GM23248 (cell line): ENCODE measurements at regions not wholly inside any gene's neighbourhood (a gene's known extent, or its start where the extent isn't known, plus 50 kb on each side); places are given as distances from the start of the nearest gene placed in this dataset.

ENCODE experiments used
- DNase-seq: peaks from one replicate; pipeline ENCODE4 v3.0.0-alpha.2; 2015
- H2AFZ ChIP-seq: fragments of 200-600 bp; sonication (generic); 2 replicates; pipeline ENCODE4 v1.6.1; 2016; ENCODE audit warnings: antibody characterized with exemption
- H3F3A ChIP-seq: fragments of 200-600 bp; sonication (generic); 2 replicates; pipeline ENCODE4 v1.6.1; 2016; ENCODE audit warnings: mild to moderate bottlenecking, antibody characterized with exemption, mixed run types; ENCODE audit not compliant: insufficient read depth
- H3K27ac ChIP-seq: fragments of 200-600 bp; sonication (generic); 2 replicates; pipeline ENCODE4 v1.5.1; 2016; ENCODE audit warnings: mild to moderate bottlenecking
- H3K27me3 ChIP-seq: fragments of 200-600 bp; sonication (generic); replicated peaks from 2 replicates; pipeline ENCODE4 v1.6.1; 2016; ENCODE audit warnings: mild to moderate bottlenecking; ENCODE audit not compliant: insufficient read depth
- H3K36me3 ChIP-seq: fragments of 200-600 bp; sonication (generic); 2 replicates; pipeline ENCODE4 v1.6.1; 2016; ENCODE audit warnings: low read depth, mild to moderate bottlenecking
- H3K4me1 ChIP-seq: fragments of 200-600 bp; sonication (generic); 2 replicates; pipeline ENCODE4 v1.6.1; 2016; ENCODE audit warnings: mild to moderate bottlenecking; ENCODE audit not compliant: insufficient read depth
- H3K4me2 ChIP-seq: fragments of 200-600 bp; sonication (generic); one replicate; pipeline ENCODE4 v1.6.1; 2016; ENCODE audit warnings: mild to moderate bottlenecking; ENCODE audit not compliant: unreplicated experiment
- H3K4me3 ChIP-seq: fragments of 200-600 bp; sonication (generic); 2 replicates; pipeline ENCODE4 v1.5.1; 2016; ENCODE audit warnings: mild to moderate bottlenecking
- H3K79me2 ChIP-seq: fragments of 200-600 bp; sonication (generic); 2 replicates; pipeline ENCODE4 v1.6.1; 2016; ENCODE audit warnings: mild to moderate bottlenecking; ENCODE audit not compliant: insufficient read depth
- H3K9ac ChIP-seq: fragments of 200-600 bp; sonication (generic); 2 replicates; pipeline ENCODE4 v1.6.1; 2016; ENCODE audit warnings: mild to moderate bottlenecking
- H3K9me2 ChIP-seq: fragments of 200-600 bp; sonication (generic); 2 replicates; pipeline ENCODE4 v1.6.1; 2016; ENCODE audit warnings: mixed run types, mild to moderate bottlenecking, moderate library complexity; ENCODE audit not compliant: insufficient read depth
- H3K9me3 ChIP-seq: fragments of 200-600 bp; sonication (generic); one replicate; pipeline ENCODE4 v1.6.1; 2017; ENCODE audit warnings: low read depth
- H4K20me1 ChIP-seq: fragments of 200-600 bp; sonication (generic); 2 replicates; pipeline ENCODE4 v1.6.0; 2016; ENCODE audit not compliant: insufficient read depth
- EZH2 ChIP-seq: fragments of 200-600 bp; sonication (generic); IDR thresholded peaks from 2 replicates; pipeline ENCODE4 v1.6.1; 2018; ENCODE audit warnings: antibody characterized with exemption, mild to moderate bottlenecking; ENCODE audit not compliant: insufficient read depth, poor library complexity, severe bottlenecking
- EZH2phosphoT487 ChIP-seq: fragments of 200-600 bp; sonication (generic); IDR thresholded peaks from 2 replicates; pipeline ENCODE4 v1.6.1; 2018; ENCODE audit warnings: antibody characterized with exemption, moderate library complexity, mild to moderate bottlenecking, low read depth; ENCODE audit not compliant: insufficient read depth
- WGBS, 2 experiments: methylation state at CpG; one replicate each; pipeline ENCODE4 v1.1.6; 2015 to 2017; ENCODE audit warnings: low lambda C conversion rate in 2 of 2, low coverage in 1 of 2; ENCODE audit errors: missing lambda C conversion rate in 2 of 2; 5-methylcytosine and 5-hydroxymethylcytosine counted together
- in situ Hi-C: fragments of 300-500 bp; cut with MboI; formaldehyde crosslinking; loops from 2 replicates; pipeline ENCODE4 v1.15.0; 2020

GRCh38 chr16:8167436-8167835, 422.9 kb downstream of the TMEM114 start:
- H3K4me2 ChIP-seq: no peak overlapping the region
- H3K27ac ChIP-seq: no peak overlapping the region
- TF ChIP-seq EZH2 (no peak), EZH2phosphoT487 (no peak)
- no peaks in the 10 kb centered on the region for H3K4me1 ChIP-seq
- no peak overlapping the region for H3K4me3 ChIP-seq
- no peaks in the 10 kb centered on the region for H4K20me1 ChIP-seq
- H2AFZ ChIP-seq: no peak overlapping the region
- H3K27me3 ChIP-seq: no peaks in the 10 kb centered on the region
- H3F3A ChIP-seq: no peaks in the 10 kb centered on the region
- H3K9ac ChIP-seq: no peak overlapping the region
- in situ Hi-C loops: no loop called here
- H3K36me3 ChIP-seq: no peaks in the 10 kb centered on the region
- H3K9me3 ChIP-seq: no peaks in the 10 kb centered on the region
- WGBS, 2 experiments: 28 to 40% methylated on average over 5 of the region's 5 CpGs
- H3K9me2 ChIP-seq: no peaks in the 10 kb centered on the region
- H3K79me2 ChIP-seq: no peaks in the 10 kb centered on the region
- no peak for DNase-seq

GRCh38 chr16:8158051-8158450, 432.3 kb downstream of the TMEM114 start:
- in situ Hi-C loops: no loop called here
- TF ChIP-seq EZH2phosphoT487 (no peak), EZH2 (no peak)

DNA sequence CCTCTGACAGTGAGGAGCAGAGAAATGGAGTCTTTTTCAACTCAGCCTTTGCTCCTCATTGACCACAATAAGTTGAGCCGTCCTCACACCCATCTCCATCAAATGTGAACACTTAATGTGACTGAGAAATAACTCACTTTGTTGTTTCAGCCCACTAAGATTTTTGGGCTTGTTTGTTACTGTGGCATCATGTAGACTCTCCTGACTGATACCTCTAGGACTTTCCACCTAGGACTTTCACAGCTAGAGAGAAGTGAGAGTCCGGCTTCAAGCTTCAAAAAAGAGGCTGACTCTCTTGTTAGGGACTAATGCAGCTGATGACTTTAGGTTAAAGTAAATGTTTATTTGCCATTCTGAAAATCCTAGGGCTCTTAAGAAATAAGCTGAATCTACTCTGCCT, 435.0 kb downstream of the TMEM114 start:
- Histone ChIP-seq H3K27ac (no peak overlapping the region), H3K9me2 (no peaks in the 10 kb centered on the region), H3K27me3 (no peaks in the 10 kb centered on the region), H3K4me1 (no peaks in the 10 kb centered on the region), H3K4me2 (no peak overlapping the region), H3K79me2 (no peaks in the 10 kb centered on the region), H3K36me3 (no peaks in the 10 kb centered on the region), H3K4me3 (no peak overlapping the region), H3K9me3 (no peaks in the 10 kb centered on the region), H4K20me1 (no peaks in the 10 kb centered on the region), H2AFZ (no peak overlapping the region), H3K9ac (no peak overlapping the region), H3F3A (no peaks in the 10 kb centered on the region)
- no peak for TF ChIP-seq EZH2phosphoT487
- no peak for TF ChIP-seq EZH2
- in situ Hi-C loops: no loop called here
- 3 to 9% methylated on average over 2 of the region's 2 CpGs for WGBS, 2 experiments
- no peak for DNase-seq

More at GRCh38 chr16:8158051-8158450, 432.3 kb downstream of the TMEM114 start:
- Histone ChIP-seq H3K9ac (no peak overlapping the region), H3K36me3 (no peaks in the 10 kb centered on the region), H3K4me2 (no peak overlapping the region), H3K4me3 (no peak overlapping the region), H3F3A (no peaks in the 10 kb centered on the region), H3K79me2 (no peaks in the 10 kb centered on the region), H3K9me2 (no peaks in the 10 kb centered on the region), H4K20me1 (no peaks in the 10 kb centered on the region), H3K9me3 (no peaks in the 10 kb centered on the region), H3K4me1 (no peaks in the 10 kb centered on the region), H3K27me3 (no peaks in the 10 kb centered on the region), H2AFZ (no peak overlapping the region), H3K27ac (no peak overlapping the region)
- WGBS, 2 experiments: 39 to 42% methylated on average over 5 of the region's 5 CpGs
- no peak for DNase-seq

DNA sequence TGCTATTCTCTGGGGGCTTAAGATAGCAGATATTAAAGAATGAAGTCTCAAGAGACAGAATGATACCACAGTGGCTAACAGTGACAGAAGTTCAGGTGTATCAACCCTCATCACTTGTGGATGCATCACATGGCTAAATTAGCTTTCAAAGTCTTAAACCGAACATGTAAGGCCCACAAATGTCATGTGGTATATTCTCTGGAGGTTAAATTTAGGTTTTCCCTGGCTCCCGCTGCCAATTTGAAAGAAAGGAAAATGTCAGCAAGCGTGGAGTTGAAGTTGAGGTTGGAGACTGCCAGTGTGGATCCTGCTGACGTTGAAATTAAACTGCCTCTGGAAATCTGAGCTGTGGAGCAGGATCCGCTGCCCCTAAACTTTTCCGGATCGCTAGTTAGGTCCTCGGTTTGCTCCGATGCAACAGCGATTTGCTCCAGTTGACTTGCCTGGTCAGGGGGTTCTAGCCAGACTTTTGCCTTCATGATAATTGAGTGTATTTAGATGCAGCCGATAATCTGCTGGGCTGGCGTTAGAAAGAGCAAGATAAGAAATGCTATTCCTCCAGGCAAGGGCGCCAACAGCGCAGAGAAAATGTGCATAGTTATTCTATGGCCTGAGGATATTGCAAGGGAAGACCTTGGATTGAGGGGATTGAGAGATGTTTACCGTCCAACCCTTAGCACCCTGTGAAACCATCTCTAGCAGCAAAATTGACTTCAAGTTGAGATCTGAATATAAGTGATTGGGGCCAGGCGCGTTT, 443.9 kb downstream of the TMEM114 start:
- no peaks in the 10 kb centered on the region for H4K20me1 ChIP-seq
- H3K27ac ChIP-seq: no peak overlapping the region
- whole genome bisulfite sequencing, 2 experiments: 42 to 45% methylated on average over 17 of the region's 17 CpGs
- no peaks in the 10 kb centered on the region for H3K27me3 ChIP-seq
- H3F3A ChIP-seq: no peaks in the 10 kb centered on the region
- no peak overlapping the region for H3K9ac ChIP-seq
- no peak overlapping the region for H3K4me2 ChIP-seq
- TF ChIP-seq EZH2phosphoT487 (no peak), EZH2 (no peak)
- H3K79me2 ChIP-seq: no peaks in the 10 kb centered on the region
- DNase-seq: no peak
- in situ Hi-C loops: no loop called here
- no peaks in the 10 kb centered on the region for H3K9me2 ChIP-seq
- no peaks in the 10 kb centered on the region for H3K36me3 ChIP-seq
- no peak overlapping the region for H2AFZ ChIP-seq
- no peaks in the 10 kb centered on the region for H3K4me1 ChIP-seq
- no peaks in the 10 kb centered on the region for H3K9me3 ChIP-seq
- H3K4me3 ChIP-seq: no peak overlapping the region

DNA sequence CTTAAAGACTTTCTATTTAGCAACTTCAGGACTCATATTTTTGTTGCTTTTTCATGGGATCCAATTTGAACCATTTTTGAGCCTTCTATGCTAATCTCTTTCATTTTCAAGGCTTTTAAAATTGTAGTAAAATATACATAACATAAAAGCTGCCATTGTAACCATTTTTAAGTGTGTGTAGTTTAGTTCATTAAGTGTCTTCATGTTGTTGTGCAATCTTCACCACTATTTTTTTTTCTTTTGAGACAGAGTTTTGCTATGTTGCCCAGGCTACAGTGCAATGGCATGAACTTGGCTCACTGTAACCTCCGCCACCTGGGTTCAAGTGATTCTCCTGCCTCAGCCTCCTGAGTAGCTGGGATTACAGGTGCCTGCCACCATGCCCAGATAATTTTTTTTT, 451.6 kb downstream of the TMEM114 start:
- 54 to 57% methylated on average over 1 of the region's 1 CpG for WGBS, 2 experiments
- H3K4me3 ChIP-seq: no peak overlapping the region

More for the DNA sequence above, 451.6 kb downstream of the TMEM114 start:
- Histone ChIP-seq H3K9ac (no peak overlapping the region), H3K9me2 (no peaks in the 10 kb centered on the region), H3F3A (no peaks in the 10 kb centered on the region), H3K36me3 (no peaks in the 10 kb centered on the region), H2AFZ (no peak overlapping the region), H3K4me2 (no peak overlapping the region), H3K4me1 (no peaks in the 10 kb centered on the region), H3K79me2 (no peaks in the 10 kb centered on the region), H3K9me3 (no peaks in the 10 kb centered on the region), H3K27ac (no peak overlapping the region), H3K27me3 (no peaks in the 10 kb centered on the region), H4K20me1 (no peaks in the 10 kb centered on the region)
- DNase-seq: no peak
- in situ Hi-C loops: no loop called here
- TF ChIP-seq EZH2phosphoT487 (no peak), EZH2 (no peak)
